ENCODE measurements at regions not wholly inside any gene's neighbourhood (a gene's known extent, or its start where the extent isn't known, plus 50 kb on each side); places are given as distances from the start of the nearest gene placed in this dataset.
"Not testable (repeated sequence)": the region's sequence is repeated elsewhere in the genome, so short reads cannot be mapped to it uniquely, and the experiment has no call there.

DNA sequence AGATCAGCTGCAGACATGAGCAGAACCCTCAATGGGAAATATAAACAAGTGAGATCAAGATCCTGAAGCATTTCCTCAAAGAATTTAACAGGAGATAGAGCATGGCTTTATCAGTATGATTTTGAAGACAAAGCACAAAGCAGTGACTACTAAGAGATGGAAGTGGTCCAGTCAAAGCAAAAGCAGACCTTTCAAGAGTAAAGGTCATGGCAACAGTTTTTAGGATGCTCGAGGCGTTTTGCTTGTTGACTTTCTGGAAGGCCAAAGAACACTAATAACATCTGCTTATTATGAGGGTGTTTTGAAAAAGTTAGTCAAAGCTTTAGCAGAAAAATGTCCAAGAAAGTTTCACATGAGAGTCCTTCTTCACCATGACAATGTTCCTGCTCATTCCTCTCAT lies 128.5 kb downstream of the KCNE4 start:
- DNase-seq (ENCODE audit: low read depth, low spot score) = no peak

DNA sequence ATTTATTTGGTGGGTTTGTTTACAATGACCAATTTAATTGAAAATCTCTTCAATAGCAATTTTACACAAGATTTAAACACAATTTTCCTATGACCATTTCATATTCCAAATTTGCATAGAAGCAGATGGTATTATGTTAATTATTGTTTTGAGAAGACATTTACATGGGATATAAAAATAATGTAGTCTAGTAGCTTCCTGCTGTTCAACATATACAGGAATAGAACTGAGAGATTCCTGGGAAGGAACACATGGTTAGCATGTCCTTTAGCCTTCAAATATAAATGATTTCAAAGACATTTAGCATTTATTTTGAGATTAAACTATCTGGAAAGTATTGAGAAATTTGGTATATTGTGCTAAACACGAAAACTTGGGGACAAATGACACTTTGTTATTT lies 129.6 kb downstream of the KCNE4 start:
- DNase-seq (ENCODE audit: low read depth, low spot score) = no peak

DNA sequence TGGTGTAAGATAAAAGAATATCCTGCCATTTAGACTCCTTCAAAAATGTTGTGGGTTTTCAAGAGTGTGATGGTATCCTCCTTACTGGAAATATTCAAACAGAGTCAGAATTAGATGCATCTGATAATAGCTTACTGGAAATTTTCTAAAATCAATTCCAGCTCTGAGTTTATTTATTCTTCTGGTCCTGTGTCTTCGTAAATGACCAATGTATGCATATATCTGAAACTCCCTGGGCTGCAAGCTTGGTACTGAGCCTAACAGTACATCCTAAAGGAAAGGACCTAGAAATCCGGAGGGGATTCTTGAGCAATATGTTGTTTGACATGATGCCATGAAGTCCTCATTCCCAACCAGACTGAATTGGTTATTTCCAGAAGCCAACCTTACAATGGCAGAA lies 130.4 kb downstream of the KCNE4 start:
- no peak for DNase-seq (ENCODE audit: low read depth, low spot score)

DNA sequence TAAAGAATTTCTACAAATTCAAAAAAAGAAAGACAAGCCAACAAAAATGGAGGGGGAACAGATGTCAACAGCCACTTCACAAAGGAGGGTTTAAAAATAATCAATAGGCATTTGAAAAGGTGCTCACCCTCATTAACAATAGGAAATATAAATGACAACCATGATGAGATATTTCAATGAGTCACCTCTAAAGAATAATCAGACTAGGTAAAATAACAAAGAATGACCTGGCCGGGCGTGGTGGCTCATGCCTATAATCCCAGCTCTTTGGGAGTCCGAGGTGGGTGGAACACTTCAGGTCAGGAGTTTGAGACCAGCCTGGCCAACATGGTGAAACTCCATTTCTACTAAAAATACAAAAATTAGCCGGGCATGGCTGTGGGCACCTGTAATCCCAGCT lies 133.6 kb downstream of the KCNE4 start:
- DNase-seq (ENCODE audit: low read depth, low spot score) = no peak

DNA sequence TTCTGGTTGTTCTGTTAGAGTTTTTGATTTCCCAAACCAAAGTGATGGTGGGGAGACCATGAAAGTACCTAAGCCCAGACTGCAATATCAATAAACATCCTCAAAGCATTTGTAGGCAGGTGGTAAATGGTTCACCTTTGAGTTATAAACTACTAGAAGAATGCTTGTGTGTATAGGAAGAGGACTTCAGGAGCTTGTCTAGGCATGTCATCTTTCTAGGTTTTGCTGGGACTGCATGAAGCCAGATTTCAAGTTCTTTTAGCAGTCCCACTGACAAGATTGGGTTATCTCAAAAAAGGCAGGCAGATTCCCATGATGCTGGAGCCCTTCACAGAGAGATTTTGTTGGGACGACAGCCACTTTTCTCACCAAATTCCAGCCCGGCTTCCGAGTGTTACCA lies 135.3 kb downstream of the KCNE4 start:
- no peak for DNase-seq (ENCODE audit: low read depth, low spot score)

DNA sequence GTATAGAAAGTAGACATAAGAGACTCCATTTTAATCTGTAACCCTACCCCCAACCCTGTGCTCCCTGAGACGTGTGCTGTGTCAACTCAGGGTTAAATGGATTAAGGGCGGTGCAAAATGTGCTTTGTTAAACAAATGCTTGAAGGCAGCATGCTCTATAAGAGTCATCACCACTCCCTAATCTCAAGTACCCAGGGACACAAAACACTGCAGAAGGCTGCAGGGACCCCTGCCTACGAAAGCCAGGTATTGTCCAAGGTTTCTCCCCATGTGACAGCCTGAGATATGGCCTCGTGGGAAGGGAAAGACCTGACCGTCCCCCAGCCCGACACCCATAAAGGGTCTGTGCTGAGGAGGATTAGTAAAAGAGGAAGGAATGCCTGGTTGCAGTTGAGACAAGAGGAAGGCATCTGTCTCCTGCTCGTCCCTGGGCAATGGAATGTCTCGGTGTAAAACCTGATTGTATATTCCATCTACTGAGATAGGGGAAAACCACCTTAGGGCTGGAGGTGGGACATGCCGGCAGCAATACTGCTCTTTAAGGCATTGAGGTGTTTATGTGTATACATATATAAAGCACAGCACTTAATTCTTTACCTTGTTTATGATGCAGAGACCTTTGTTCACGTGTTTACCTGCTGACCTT lies 138.7 kb downstream of the KCNE4 start:
- not testable (repeated sequence) for DNase-seq (ENCODE audit: low read depth, low spot score)

DNA sequence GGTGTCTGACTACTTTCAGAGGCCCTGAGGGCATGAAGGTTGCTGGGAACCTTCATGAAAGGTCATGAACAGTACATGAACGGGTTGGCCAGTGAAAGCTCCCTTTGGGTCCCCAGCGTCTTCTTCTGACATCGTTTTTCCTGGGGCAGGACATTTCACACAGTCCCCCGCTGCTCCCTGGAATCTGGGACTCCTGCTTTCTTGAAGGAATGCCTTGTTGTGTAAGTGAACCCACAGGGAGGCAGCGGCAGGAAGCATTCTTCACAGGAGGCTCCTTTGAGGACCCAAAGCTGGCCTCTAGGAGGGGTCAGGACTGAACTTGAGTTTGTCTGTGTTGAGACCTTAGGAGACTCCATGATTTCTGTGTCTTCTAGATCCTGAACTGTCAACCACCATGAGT lies 144.3 kb downstream of the KCNE4 start:
- no peak for DNase-seq (ENCODE audit: low read depth, low spot score)

DNA sequence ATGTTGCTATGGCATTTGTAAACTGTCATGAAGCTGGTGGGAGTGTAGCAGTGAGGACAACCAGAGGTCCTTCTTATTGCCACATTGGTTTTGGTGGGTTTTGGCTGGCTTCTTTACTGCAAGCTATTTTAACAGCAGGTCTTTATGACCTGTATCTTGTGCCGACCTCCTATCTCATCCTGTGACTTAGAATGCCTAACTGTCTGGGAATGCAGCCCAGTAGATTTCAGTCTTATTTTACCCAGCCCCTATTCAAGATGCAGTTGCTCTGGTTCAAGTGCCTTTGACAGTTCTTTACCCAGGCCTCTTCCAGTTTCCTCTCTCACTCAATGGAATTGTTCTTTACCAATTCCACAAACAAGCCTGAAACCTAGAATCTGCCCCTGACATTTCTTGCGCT lies 145.1 kb downstream of the KCNE4 start:
- no peak for DNase-seq (ENCODE audit: low read depth, low spot score)

DNA sequence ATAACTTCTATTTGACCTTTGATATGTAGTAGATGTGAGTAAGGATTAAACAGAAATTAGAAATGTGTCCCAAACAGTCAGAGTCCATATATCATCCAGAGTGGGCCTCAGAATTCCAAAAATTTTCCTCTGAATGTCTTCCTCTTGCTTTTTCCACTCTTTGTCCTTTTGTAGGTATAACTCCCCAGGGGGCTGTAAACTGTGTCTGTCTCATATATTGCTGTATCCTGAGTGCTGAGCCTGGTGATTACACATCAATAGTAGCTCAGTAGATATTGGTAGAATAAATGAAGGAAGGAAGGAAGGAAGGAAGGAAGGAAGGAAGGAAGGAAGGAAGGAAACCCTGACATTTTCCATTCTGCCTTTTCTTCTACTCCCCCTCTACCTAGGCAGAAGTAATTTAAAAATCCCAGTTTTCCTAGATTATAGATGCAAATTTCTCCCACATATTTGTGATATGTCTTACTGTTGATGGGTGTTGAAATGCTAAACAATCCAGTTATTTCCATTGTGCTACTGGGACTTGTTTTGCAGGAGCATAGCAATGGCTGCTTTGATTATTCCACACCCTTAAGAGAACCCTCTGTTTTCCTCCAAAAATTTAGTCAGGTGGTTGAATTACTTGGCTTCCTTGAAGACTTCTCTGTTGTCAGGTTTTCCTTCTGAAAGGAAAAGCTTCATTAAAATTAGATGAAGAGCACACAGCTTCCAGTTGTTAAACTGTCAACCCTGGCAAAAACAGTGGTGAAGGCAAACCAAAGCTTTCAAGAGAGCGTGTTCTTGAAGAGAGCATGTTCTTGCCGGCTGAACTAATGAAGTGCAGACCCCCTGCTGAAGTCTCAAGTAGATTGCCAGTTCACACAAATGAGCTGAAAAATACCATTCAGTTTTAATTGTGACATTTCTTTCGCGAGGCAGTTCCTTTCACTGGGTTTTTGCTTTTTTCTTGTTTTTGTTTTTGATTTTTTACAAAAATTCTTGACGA lies 147.8 kb downstream of the KCNE4 start:
- no peak for DNase-seq (ENCODE audit: low read depth, low spot score)

DNA sequence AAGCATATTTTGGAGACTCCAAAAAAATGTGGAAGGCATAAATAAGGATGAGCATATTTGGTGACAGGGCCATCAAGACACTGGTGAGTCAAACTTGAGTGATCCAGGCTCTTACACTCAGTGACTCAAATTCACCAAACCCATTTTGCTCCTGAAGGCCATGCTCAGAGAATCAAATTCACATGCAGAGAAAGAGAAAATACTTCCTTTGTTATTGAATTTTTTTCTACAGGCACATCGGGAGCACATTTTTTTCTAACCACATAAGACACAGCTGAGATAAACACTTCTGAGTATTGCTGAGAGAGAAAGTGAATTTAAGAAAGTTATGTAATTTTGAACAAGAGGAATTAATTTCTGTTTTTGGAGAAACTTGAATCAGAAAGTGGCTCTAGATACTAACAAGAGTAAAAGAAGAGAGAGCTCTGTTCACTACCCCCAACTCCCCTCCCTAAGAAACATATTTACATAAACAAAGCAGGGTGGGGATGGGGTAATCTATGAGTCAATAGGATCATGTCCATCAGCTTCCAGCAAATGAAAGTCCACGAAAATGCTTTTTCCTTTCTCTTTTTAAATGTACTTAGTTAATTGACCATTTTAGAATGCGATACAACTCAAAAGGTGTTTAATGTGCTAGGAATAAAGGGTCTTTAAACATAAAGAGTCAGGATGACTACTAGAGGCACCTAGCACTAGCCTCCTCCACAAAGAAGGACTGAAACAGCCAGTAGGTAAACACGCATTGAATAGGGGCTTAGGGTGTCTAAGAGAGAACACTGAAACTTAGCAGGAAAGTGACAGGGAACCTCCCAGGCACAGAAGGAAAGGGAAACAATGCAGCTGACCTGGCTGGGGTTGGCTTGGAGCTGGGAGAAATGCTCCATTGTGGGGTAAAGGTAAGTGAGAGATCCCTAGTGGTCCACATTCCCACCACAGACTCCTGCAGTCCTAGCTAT lies 152.3 kb downstream of the KCNE4 start:
- no peak for DNase-seq (ENCODE audit: low read depth, low spot score)

DNA sequence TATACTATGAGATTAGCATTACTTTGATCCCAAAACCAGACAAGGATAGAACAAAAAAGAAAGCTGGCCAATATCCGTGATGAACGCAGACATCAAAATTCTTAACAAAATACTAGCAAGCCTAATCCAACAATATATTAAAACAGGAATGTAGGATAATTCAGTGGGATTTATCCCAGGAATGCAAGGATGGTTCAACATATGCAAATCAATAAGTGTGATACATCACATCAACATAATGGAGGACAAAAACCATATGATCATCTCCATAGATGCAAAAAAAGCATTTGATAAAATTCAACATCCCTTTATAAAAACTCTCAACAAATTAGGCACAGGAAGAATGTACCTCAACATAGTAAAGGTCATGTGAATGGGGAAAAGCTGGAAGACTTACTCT lies 158.5 kb downstream of the KCNE4 start:
- no peak for DNase-seq (ENCODE audit: low read depth, low spot score)

DNA sequence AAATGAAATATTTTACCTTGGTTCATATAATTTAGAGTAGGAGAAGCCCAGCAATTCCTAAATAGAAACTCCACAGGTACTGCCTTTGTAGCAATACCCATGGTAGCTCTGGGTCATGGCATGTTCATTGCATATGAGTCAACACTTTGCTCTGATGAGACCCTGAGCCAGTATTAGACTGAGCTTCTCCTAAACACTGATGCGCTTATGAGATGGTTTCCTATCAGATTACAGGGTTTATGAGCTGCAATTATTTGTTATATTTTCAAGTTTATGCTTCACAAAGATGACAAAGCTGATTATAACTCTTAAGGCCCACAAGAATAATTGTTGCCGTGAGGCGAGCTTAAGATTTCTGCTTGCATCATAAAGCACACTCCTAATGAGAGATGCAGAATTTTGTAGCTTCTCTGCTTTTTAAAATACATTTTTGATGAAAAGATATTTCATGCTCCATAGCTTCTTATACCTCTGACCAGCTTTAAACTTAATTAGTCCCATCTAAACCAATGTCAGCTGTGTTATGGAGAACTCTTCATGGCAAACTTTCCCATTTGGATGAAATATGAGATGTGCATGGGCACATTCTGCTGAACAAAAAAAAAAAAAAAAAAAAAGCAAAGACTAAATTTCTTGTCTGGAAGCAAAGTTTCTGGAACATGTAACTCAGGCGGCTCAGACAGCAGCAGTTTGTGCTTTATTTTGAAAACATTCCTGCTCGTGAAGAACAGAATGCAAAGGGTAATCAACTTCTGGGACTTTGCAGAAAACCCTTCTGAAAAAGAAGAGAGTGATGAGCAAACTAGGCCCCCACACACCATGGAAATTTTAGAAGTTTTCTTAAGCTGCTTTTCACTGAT lies 162.6 kb downstream of the KCNE4 start:
- DNase-seq (ENCODE audit: low read depth, low spot score) = no peak

DNA sequence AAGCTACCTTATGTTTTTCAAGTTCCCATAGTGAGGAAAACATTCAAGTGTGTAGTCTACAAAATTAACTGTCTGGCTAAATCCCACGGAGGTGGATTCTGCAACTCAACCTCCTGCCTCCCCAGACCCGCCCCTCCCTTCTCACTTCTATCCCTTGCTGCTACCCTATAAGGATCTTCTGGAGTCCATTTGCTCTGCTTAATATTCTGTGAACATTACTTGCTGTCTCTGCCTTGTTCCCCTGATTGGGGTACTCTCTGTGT lies 163.2 kb downstream of the KCNE4 start:
- DNase-seq (ENCODE audit: low read depth, low spot score) = no peak

DNA sequence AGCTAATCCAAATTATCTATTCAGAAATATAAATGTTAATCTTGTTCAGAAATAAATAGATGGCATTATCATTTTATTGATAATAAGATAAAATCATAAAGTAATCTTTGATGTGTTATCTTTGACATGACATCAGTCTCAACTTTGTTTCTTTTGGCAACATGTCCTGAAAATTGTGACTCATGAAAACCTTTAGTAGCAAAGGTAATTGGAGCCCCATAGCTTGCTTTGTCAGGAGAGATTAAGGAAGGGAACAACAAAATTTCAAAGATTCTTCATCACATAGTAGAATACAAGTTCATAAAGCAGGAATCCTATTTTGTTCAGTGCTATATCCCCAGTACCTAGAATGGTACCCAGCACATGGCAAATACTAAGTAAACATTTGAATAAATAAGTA lies 165.4 kb downstream of the KCNE4 start:
- no peak for DNase-seq (ENCODE audit: low read depth, low spot score)

DNA sequence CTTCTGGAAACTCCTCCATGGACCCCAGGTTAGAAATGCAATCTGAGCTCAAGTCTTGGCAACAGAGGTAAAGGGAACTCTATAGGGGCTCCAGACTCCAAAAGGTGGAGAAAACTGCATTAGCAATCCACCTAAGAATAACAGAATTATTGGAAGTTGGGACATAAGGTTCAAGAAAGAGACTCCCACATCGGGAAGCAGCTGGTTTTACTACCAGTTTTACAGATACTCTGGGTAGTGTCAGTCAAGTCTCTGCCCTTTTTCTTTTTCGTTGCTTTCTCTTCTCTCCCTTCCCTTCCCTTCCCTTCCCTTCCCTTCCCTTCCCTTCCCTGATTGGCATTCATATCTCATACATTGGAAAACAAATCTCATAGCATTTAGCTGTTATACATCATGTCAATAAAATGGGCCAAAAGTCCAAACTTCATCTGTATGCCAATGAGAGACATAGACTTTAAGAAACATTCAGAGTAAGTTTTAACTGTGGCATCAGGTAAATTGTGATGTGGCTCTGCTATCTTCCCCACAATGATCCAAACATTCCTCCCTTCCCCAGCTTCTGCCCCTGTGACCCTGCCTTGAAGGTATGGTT lies 166.7 kb downstream of the KCNE4 start:
- no peak for DNase-seq (ENCODE audit: low read depth, low spot score)

DNA sequence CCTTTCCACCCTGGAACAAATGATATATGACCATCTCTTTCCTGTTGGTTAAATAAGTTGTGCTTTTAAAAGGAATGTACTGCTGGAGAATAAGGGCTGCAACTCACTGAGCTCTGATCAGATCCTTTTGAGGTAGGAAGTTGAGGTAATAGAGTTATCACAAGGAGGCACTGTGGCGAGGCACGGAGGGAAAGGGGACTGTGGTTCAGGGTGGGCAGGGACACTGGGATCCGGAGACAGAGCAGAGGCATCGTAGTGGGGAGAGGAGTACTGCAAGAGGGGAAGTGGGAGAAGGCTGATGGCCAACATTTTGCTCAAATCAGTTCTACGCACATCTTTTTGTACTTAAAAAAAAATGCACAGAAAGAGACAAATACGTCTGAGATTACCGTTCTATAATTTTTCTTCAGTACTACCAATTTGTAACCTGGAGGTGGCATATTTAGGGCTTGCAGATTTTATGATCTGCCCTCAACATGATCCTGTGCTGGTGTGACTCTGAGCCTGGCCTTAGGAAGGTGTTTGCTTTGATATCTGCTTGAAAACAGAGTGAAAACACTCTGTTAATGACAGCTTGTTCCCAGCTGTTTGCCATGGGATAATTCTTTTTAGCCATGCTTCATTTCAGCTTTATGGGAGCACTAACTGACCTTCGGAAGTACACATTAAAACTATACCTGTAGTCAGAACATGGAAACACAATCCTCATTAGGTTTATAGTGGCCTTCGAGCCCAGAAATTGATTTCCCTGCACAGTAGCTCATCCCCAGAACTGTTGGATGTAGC lies 168.1 kb downstream of the KCNE4 start:
- DNase-seq (ENCODE audit: low read depth, low spot score) = no peak

DNA sequence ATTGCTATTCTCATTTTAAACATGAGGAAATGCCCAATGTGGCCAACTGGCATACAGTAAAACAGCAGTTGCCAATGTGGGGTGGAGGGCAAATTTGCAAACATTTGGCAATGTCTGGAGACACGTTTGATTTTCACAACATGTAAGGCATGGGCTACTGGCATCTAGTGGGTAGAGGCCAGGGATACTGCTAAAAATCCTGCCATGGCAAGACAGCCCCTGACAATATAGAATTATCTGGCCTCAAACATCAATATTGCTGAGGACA lies 168.6 kb downstream of the KCNE4 start:
- no peak for DNase-seq (ENCODE audit: low read depth, low spot score)

DNA sequence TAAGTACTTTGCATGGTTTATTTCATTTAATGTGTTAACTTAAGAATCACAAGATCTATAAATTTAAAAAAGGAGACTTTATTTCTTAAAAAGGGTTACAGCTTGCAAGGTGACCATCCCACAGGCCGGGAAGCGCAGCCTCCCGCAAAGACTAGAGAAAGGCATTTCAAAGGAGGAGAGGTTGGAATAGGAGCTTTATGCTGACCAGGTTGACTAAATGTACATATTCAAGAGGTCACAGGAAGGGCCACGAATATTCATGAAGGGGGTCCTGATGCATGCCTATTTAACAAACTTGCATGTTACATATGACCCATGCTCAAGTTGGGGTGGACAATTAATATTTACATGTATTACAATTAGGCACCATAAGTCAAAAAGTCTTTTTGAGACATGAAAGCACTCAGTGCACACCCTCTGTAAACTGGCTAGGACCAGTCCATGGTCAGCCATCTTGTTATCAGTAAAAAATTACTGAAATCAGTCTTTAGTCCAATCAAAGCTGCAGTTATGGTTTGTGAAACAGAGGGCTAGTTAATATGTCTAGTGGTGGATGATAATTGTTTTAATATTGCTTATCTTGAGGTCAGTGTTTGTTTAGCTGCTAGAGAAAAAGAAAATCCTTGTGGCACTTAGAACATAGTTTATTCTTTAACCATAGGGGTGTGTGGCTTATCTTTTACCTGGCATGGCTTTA lies 169.3 kb downstream of the KCNE4 start:
- no peak for DNase-seq (ENCODE audit: low read depth, low spot score)

DNA sequence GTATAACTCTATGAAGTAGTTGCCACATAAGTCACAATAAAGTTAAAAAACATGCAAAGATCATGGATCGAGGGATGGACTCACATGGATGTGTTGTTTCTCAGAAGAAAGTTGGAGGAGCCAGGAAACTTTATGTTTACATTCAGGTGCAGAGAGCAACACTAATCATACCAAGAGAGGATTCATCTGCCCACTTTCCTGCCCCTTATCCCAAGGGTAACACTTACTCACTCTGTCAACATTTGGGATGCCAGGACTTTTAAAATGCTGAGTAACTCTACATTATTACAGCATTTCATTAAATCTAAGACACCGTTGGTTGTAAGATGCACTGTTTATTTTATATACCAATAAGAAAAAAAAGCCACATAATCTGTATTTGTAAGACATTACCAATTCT lies 170.4 kb downstream of the KCNE4 start:
- no peak for DNase-seq (ENCODE audit: low read depth, low spot score)

DNA sequence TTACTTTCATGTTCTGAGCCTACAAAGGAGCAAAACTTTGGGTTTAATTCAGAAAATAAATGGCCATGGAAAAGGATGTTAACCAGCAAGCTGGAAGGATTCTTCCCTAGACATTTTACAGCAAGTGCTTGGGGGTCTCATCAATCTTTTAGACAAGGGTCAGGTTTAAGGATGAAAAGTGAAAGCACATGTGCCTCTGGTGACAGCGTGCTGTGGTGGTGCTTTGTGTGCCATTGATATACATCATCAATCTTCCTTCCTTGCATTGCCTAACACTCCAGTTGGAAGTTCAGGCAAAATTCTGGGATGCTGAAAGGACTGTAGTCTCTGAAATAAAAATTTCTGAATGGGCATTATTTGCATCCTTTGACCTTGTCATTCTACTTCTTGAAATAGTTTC lies 171.2 kb downstream of the KCNE4 start:
- DNase-seq (ENCODE audit: low read depth, low spot score) = no peak
